ENCODE measurements at regions not wholly inside any gene's neighbourhood (a gene's known extent, or its start where the extent isn't known, plus 50 kb on each side); places are given as distances from the start of the nearest gene placed in this dataset.

DNA sequence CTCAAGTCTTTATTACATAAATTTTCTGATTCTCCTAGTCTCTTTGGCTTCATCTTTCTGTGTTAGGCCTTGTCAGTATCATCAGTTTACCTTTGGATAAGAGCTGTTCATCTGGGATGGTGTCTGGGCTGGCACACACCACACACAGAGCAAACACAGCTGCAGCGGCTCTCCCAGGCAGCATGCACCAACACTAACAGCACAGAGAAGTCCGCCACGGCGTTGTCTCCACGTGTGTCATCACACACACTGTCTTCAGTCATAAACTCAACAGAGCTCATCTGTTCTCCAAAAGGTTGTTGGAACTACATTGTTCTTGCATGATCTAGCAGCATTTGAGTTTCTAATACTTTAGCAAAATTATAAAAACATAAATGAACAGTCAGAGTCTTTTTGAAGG, 851.9 kb upstream of the FRG1 start:
- intact Hi-C loops (cut with micrococcal nuclease): no loop called here
- Mint-ChIP-seq H3K36me3 (ENCODE audit: low read depth) (no peaks in the 10 kb centered on the region), H3K4me1 (ENCODE audit: low read depth) (no peaks in the 10 kb centered on the region), H3K27me3 (ENCODE audit: insufficient read depth) (no peaks in the 10 kb centered on the region), H3K4me3 (no peak overlapping the region), H3K9me3 (no peaks in the 10 kb centered on the region), H3K27ac (no peak overlapping the region)
- DNase-seq (ENCODE audit: low spot score): no peak

GRCh38 chr4:189090174-189090814, 850.4 kb upstream of the FRG1 start:
- intact Hi-C loops (cut with micrococcal nuclease): no loop called here
- DNase-seq (ENCODE audit: low spot score): no peak
- Mint-ChIP-seq H3K36me3 (ENCODE audit: low read depth) (no peaks in the 10 kb centered on the region), H3K4me3 (no peak overlapping the region), H3K9me3 (peaks cover 7% of the 10 kb centered on the region), H3K27ac (no peak overlapping the region), H3K4me1 (ENCODE audit: low read depth) (no peaks in the 10 kb centered on the region), H3K27me3 (ENCODE audit: insufficient read depth) (no peaks in the 10 kb centered on the region)

DNA sequence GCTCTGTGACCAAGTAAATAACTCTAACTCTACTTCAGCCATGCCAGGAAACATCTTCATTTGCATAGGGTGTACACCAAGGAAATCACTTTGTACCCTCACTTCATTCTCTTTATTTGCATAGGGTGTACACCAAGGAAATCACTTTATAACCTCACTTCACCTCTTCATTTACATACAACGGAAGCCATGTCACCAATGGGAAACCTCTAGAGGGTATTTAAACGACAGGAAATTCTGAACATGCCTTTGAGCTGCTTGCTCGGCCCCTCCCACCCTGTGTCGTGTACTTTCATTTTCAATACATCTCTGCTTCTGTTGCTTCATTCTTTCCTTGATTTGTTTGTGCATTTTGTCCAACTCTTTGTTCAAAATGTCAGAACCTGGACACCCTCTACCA, 848.1 kb upstream of the FRG1 start:
- no peak for DNase-seq (ENCODE audit: low spot score)
- H3K4me1 Mint-ChIP-seq (ENCODE audit: low read depth): no peaks in the 10 kb centered on the region
- intact Hi-C loops (cut with micrococcal nuclease): no loop called here
- peaks cover 11% of the 10 kb centered on the region for H3K9me3 Mint-ChIP-seq
- H3K27ac Mint-ChIP-seq: no peak overlapping the region
- no peaks in the 10 kb centered on the region for H3K27me3 Mint-ChIP-seq (ENCODE audit: insufficient read depth)
- H3K36me3 Mint-ChIP-seq (ENCODE audit: low read depth): no peaks in the 10 kb centered on the region
- H3K4me3 Mint-ChIP-seq: no peak overlapping the region

DNA sequence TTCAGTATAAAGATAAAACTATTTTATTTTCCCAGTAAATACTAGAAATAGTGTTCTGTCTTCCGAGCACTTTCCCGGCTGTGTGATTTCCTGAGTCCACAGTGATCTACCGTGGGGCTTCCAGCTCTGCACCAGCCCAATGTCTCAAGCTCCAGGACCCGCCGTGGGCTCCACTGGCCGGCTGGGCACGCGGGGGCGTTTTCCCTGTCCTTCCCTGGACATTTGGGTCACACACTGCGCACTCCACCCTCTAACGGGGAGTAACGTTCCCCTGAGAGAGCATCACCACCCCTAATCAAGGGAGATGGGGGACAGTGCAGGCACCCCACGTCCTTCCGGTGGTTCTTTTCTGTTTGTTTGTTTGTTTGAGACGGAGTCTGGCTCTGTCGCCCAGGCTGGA, 844.6 kb upstream of the FRG1 start:
- no peaks in the 10 kb centered on the region for H3K27me3 Mint-ChIP-seq (ENCODE audit: insufficient read depth)
- no peak for DNase-seq (ENCODE audit: low spot score)
- no peak overlapping the region for H3K27ac Mint-ChIP-seq
- no peaks in the 10 kb centered on the region for H3K4me1 Mint-ChIP-seq (ENCODE audit: low read depth)
- H3K4me3 Mint-ChIP-seq: no peak overlapping the region
- intact Hi-C loops (cut with micrococcal nuclease): no loop called here
- no peaks in the 10 kb centered on the region for H3K36me3 Mint-ChIP-seq (ENCODE audit: low read depth)
- peaks cover 11% of the 10 kb centered on the region for H3K9me3 Mint-ChIP-seq

DNA sequence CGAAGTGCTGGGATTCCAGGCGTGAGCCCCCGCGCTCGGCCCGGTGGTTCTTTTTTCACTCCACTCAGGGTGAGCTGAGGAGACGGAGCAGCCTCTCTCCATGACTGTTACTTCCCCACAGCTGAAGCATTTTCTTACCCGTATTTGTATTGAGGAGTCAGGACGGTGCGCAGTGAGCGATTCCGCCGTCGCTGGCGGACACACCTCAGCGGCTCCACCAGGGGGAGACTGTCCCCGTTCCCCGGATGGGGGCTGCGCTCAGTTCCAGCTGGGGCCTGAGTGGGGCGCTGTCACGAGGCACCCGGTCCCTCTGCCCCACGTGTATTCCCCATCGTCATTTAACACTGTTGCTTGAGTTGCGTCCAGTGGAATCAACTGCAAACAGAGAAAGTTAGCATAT, 844.0 kb upstream of the FRG1 start:
- Mint-ChIP-seq H3K9me3 (peaks cover 11% of the 10 kb centered on the region), H3K36me3 (ENCODE audit: low read depth) (no peaks in the 10 kb centered on the region), H3K27ac (no peak overlapping the region), H3K27me3 (ENCODE audit: insufficient read depth) (no peaks in the 10 kb centered on the region), H3K4me3 (no peak overlapping the region), H3K4me1 (ENCODE audit: low read depth) (no peaks in the 10 kb centered on the region)
- no peak for DNase-seq (ENCODE audit: low spot score)
- intact Hi-C loops (cut with micrococcal nuclease): no loop called here

GRCh38 chr4:189098932-189099696, 841.6 kb upstream of the FRG1 start:
- Mint-ChIP-seq H3K4me1 (ENCODE audit: low read depth) (no peaks in the 10 kb centered on the region), H3K27ac (no peak overlapping the region), H3K36me3 (ENCODE audit: low read depth) (no peaks in the 10 kb centered on the region), H3K27me3 (ENCODE audit: insufficient read depth) (no peaks in the 10 kb centered on the region), H3K4me3 (no peak overlapping the region), H3K9me3 (peaks cover 15% of the 10 kb centered on the region)
- intact Hi-C loops (cut with micrococcal nuclease): no loop called here
- no peak for DNase-seq (ENCODE audit: low spot score)

DNA sequence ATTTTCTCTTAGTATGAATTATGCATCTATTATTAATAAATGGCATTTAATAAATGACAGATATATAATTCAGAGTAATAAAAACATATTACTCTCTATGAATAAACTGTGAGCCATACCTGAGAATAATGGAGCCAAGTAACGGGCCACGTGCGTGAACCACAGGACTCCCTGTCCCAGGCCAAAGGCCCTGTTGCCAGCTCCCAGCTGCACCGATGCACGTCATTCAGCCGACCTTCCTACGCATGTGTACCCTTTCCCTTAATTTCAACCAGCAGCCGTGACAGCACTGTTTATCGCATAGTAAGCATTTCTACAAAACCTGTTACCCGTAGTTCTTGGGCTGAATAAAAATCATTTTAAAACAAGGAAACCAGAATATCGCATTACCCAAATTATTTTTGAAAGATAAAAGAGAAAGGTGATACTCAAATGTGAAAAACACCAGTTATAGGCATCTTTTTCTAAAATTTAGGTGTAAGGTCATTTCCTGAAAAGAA, 827.2 kb upstream of the FRG1 start:
- H3K9me3 Mint-ChIP-seq: peaks cover 26% of the 10 kb centered on the region
- H3K27ac Mint-ChIP-seq: no peak overlapping the region
- intact Hi-C loops (cut with micrococcal nuclease): no loop called here
- H3K36me3 Mint-ChIP-seq (ENCODE audit: low read depth): no peaks in the 10 kb centered on the region
- no peak overlapping the region for H3K4me3 Mint-ChIP-seq
- no peaks in the 10 kb centered on the region for H3K27me3 Mint-ChIP-seq (ENCODE audit: insufficient read depth)
- DNase-seq (ENCODE audit: low spot score): no peak
- no peaks in the 10 kb centered on the region for H3K4me1 Mint-ChIP-seq (ENCODE audit: low read depth)

- no peaks in the 10 kb centered on the region for H3K27me3 Mint-ChIP-seq (ENCODE audit: insufficient read depth)
- no peaks in the 10 kb centered on the region for H3K4me1 Mint-ChIP-seq (ENCODE audit: low read depth)
- no peaks in the 10 kb centered on the region for H3K36me3 Mint-ChIP-seq (ENCODE audit: low read depth)
- no peak overlapping the region for H3K27ac Mint-ChIP-seq
- intact Hi-C loops (cut with micrococcal nuclease): no loop called here
- peaks cover 22% of the 10 kb centered on the region for H3K9me3 Mint-ChIP-seq
- DNase-seq (ENCODE audit: low spot score): no peak
- no peak overlapping the region for H3K4me3 Mint-ChIP-seq
These were observed 823.2 kb upstream of the FRG1 start for GRCh38 chr4:189117426-189117825.

GRCh38 chr4:189121336-189121735, 819.3 kb upstream of the FRG1 start:
- no peak overlapping the region for H3K27ac Mint-ChIP-seq
- H3K9me3 Mint-ChIP-seq: peaks cover 14% of the 10 kb centered on the region
- no peaks in the 10 kb centered on the region for H3K36me3 Mint-ChIP-seq (ENCODE audit: low read depth)
- intact Hi-C loops (cut with micrococcal nuclease): no loop called here
- no peak overlapping the region for H3K4me3 Mint-ChIP-seq
- no peak for DNase-seq (ENCODE audit: low spot score)
- H3K4me1 Mint-ChIP-seq (ENCODE audit: low read depth): no peaks in the 10 kb centered on the region
- no peaks in the 10 kb centered on the region for H3K27me3 Mint-ChIP-seq (ENCODE audit: insufficient read depth)

DNA sequence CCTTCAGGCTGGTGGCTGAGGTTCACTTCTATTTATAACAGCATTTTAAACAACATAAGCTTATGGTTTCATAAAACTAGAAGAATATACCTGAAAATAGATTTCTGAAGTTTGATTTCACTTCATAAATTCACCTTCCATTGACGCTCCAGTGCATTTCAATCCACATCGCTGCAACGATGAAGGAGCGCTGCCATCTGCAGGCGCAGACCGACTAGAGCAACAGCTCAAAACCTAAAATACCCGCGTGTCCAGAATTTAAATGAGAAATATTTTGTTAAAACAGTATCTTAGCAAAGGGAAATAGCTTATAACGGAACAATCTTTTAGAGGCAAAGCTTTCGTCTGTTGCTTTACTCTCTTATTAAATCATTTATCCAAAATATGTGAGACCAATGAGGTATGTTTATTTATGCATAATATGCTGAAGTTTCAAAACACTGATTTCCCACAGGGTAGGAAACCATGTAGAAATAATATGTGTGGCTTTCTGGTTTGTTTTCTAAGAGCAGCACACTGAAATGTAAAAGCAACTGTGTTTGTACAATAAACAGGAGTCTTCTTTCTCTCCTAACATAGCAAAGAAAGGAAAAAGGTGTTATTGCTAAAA, 816.4 kb upstream of the FRG1 start:
- intact Hi-C loops (cut with micrococcal nuclease): no loop called here
- no peaks in the 10 kb centered on the region for H3K27me3 Mint-ChIP-seq (ENCODE audit: insufficient read depth)
- DNase-seq (ENCODE audit: low spot score): no peak
- peaks cover 13% of the 10 kb centered on the region for H3K9me3 Mint-ChIP-seq
- no peak overlapping the region for H3K4me3 Mint-ChIP-seq
- H3K36me3 Mint-ChIP-seq (ENCODE audit: low read depth): no peaks in the 10 kb centered on the region
- H3K27ac Mint-ChIP-seq: no peak overlapping the region
- no peaks in the 10 kb centered on the region for H3K4me1 Mint-ChIP-seq (ENCODE audit: low read depth)

GRCh38 chr4:189124791-189125190, 815.9 kb upstream of the FRG1 start:
- Mint-ChIP-seq H3K4me3 (no peak overlapping the region), H3K4me1 (ENCODE audit: low read depth) (no peaks in the 10 kb centered on the region), H3K27ac (no peak overlapping the region), H3K27me3 (ENCODE audit: insufficient read depth) (no peaks in the 10 kb centered on the region), H3K9me3 (peaks cover 13% of the 10 kb centered on the region), H3K36me3 (ENCODE audit: low read depth) (no peaks in the 10 kb centered on the region)
- no peak for DNase-seq (ENCODE audit: low spot score)
- intact Hi-C loops (cut with micrococcal nuclease): no loop called here

DNA sequence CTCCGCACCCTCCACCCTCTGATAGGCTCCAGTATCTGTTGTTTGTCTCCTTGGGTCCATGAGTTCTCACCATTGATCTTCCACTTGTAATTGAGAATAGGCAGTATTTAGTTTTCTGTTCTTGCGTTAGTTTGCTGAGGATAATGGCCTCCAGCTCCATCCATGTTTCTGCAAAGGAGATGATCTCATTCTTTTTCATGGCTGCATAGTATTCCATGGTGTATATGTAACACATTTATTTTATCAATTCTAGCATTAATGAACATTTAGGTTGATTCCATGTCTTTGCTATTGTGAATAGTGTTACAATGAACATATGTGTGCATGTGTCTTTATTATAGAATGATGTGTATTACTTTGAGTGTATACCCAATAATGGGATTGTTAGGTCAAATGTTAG, 814.6 kb upstream of the FRG1 start:
- Mint-ChIP-seq H3K36me3 (ENCODE audit: low read depth) (no peaks in the 10 kb centered on the region), H3K27ac (no peak overlapping the region), H3K9me3 (peaks cover 13% of the 10 kb centered on the region), H3K4me1 (ENCODE audit: low read depth) (no peaks in the 10 kb centered on the region), H3K27me3 (ENCODE audit: insufficient read depth) (no peaks in the 10 kb centered on the region), H3K4me3 (no peak overlapping the region)
- no peak for DNase-seq (ENCODE audit: low spot score)
- intact Hi-C loops (cut with micrococcal nuclease): no loop called here

GRCh38 chr4:189128341-189128740, 812.3 kb upstream of the FRG1 start:
- Mint-ChIP-seq H3K4me1 (ENCODE audit: low read depth) (no peaks in the 10 kb centered on the region), H3K4me3 (no peak overlapping the region), H3K27me3 (ENCODE audit: insufficient read depth) (no peaks in the 10 kb centered on the region), H3K27ac (no peak overlapping the region), H3K36me3 (ENCODE audit: low read depth) (no peaks in the 10 kb centered on the region), H3K9me3 (peaks cover 13% of the 10 kb centered on the region)
- intact Hi-C loops (cut with micrococcal nuclease): no loop called here
- DNase-seq (ENCODE audit: low spot score): no peak

Data from activated T-helper 1 cell treated with anti-CD3 and anti-CD28 coated beads, Interleukin-12 subunit alpha, Interleukin-12 subunit beta, Interleukin-2, Interleukin-4 antibody, amounts not matched to agents 30 ng/mL and 10 ng/mL and 1 ng/mL, durations not matched to agents 14 hours and 24 hours and 36 hours (primary cell).